Body of pancreas (tissue), 4 donors: ENCODE measurements at regions not wholly inside any gene's neighbourhood (a gene's known extent, or its start where the extent isn't known, plus 50 kb on each side); places are given as distances from the start of the nearest gene placed in this dataset.

ENCODE experiments used
- ATAC-seq: fragments of 150-250 bp; one replicate; pipeline ENCODE4 v1.9.1; 2016
- DNase-seq, 4 donors: peaks; one replicate each; pipeline ENCODE4 v3.0.0-alpha.2; 2019
- H3K27ac ChIP-seq, 4 donors: fragments of 200-600 bp; sonication (generic); 1 replicate in 3 of 4; 2 replicates in 1 of 4; pipeline versions ENCODE4 v1.5.1 to v1.6.1; 2016 to 2019; ENCODE audit warnings: mild to moderate bottlenecking in 1 of 4, mixed read lengths in 1 of 4, moderate library complexity in 1 of 4
- H3K27me3 ChIP-seq, 2 donors: fragments of 200-600 bp; sonication (generic); one replicate each; pipeline ENCODE4 v1.6.0; 2016; ENCODE audit warnings: mild to moderate bottlenecking in 1 of 2
- H3K36me3 ChIP-seq, 2 donors: fragments of 200-600 bp; sonication (generic); replicated peaks in 1 of 2; 2 replicates each; pipeline ENCODE4 v1.5.1; 2016; ENCODE audit warnings: low read depth in 2 of 2; ENCODE audit not compliant: insufficient read depth in 1 of 2
- H3K4me1 ChIP-seq: fragments of 200-600 bp; sonication (generic); one replicate; pipeline ENCODE4 v1.6.0; 2016
- H3K4me3 ChIP-seq, 2 donors: fragments of 200-600 bp; sonication (generic); 1 replicate in 1 of 2; 2 replicates in 1 of 2; pipeline ENCODE4 v1.5.1; 2016 to 2019
- H3K9me3 ChIP-seq, 3 donors: fragments of 200-600 bp; sonication (generic); 1 replicate in 2 of 3; 2 replicates in 1 of 3; pipeline ENCODE4 v1.5.1; 2016
- CTCF ChIP-seq, 7 experiments: fragments of 450-650 bp in 4 of 7; fragments of 200-600 bp in 3 of 7; sonication (generic) in 3 of 7; IDR thresholded peaks; one replicate each; pipeline ENCODE4 v1.5.1; 2016 to 2019; ENCODE audit warnings: antibody characterized with exemption in 7 of 7
- POLR2A ChIP-seq, 3 donors: fragments of 450-650 bp; IDR thresholded peaks; one replicate each; pipeline ENCODE4 v1.6.1; 2016; ENCODE audit warnings: antibody characterized with exemption in 3 of 3, mild to moderate bottlenecking in 2 of 3
- WGBS, 2 donors: methylation state at CpG; one replicate each; pipeline ENCODE4 v1.1.5; 2017; 5-methylcytosine and 5-hydroxymethylcytosine counted together
- intact Hi-C: fragments of 100-400 bp; cut with DNase I; formaldehyde crosslinking; loops from one replicate; pipeline ENCODE4 v1.15.1; 2023

DNA sequence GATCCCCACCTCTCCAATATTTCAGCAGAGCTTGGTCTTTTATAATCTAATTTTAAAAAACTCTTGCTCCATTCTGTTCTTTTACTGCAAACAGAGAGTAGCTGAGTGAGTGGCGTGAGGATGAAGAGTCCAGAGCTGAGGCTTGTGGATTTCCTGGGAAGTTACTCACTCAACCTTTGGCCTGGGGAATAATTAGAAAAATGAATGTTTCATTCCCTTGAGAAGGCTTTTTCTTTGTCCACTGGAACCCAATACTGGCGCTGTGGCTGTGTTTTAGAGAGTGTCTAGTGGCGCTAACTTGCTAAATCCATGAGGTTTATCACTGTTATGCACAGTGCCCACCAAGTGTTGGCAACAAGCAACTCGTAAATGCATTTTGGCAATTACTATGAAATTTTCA is 251.5 kb downstream of the HIVEP2 start:
- Histone ChIP-seq H3K4me3 (no peak overlapping the region), H3K36me3 (no peaks in the 10 kb centered on the region), H3K27ac (no peak overlapping the region), H3K9me3 (no peaks in the 10 kb centered on the region), H3K4me1 (peaks cover 14% of the 10 kb centered on the region), H3K27me3 (no peaks in the 10 kb centered on the region)
- TF ChIP-seq POLR2A (IDR thresholded peaks at IDR 0.05) = no peak
- TF ChIP-seq CTCF (IDR thresholded peaks at IDR 0.05) = no peak
- 73 to 83% methylated on average over 4 of the region's 4 CpGs for WGBS, 2 donors
- intact Hi-C loops = loop anchor here (5.0 kb wide), 1 partner anchor 334 kb away; no protein-coding TSS in a partner anchor
- ATAC-seq (no peak), DNase-seq (no peak)

GRCh38 chr6:142694054-142694453 is 250.9 kb downstream of the HIVEP2 start:
- ATAC-seq (no peak), DNase-seq (no peak)
- Histone ChIP-seq H3K9me3 (no peaks in the 10 kb centered on the region), H3K4me1 (peaks cover 14% of the 10 kb centered on the region), H3K4me3 (no peak overlapping the region), H3K36me3 (no peaks in the 10 kb centered on the region), H3K27ac (no peak overlapping the region), H3K27me3 (no peaks in the 10 kb centered on the region)
- TF ChIP-seq CTCF (IDR thresholded peaks at IDR 0.05) (no peak), POLR2A (IDR thresholded peaks at IDR 0.05) (no peak)
- 68 to 71% methylated on average over 2 of the region's 2 CpGs for WGBS, 2 donors
- intact Hi-C loops = loop anchor here (5.0 kb wide), 1 partner anchor 333 kb away; no protein-coding TSS in a partner anchor

DNA sequence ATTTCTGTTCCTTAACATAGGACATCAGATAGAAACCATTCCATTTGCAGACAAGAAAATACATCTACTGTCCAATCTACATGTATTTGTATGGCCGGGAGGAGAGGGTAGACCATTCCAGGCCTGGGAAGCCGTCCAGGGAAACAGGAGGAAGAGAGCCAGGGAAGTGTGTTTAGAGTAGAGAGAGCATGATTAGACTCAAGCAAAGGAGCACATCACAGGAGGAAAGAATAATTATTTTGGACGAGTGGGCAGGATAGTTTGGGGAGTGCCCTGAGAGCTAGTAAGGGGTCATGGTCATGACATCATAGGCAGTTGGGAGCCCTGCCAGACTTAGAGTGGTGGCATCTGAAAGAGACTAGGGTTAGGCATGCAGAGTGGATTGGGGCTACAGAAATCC is 250.0 kb downstream of the HIVEP2 start:
- ATAC-seq = no peak
- Histone ChIP-seq H3K27ac (no peak overlapping the region), H3K36me3 (no peaks in the 10 kb centered on the region), H3K4me1 (peaks cover 14% of the 10 kb centered on the region), H3K27me3 (no peaks in the 10 kb centered on the region), H3K4me3 (no peak overlapping the region), H3K9me3 (no peaks in the 10 kb centered on the region)
- intact Hi-C loops = no loop called here
- WGBS, 2 donors = 35 to 39% methylated on average over 3 of the region's 3 CpGs
- TF ChIP-seq CTCF (IDR thresholded peaks at IDR 0.05) (no peak), POLR2A (IDR thresholded peaks at IDR 0.05) (no peak)
- no peak for DNase-seq

- intact Hi-C loops = no loop called here
- no peaks in the 10 kb centered on the region for H3K27me3 ChIP-seq
- peaks cover 14% of the 10 kb centered on the region for H3K4me1 ChIP-seq
- DNase-seq = peak; percentile 77 to 91 (median 86)
- peak overlapping the region; percentile 35 to 68 (median 56) for H3K27ac ChIP-seq
- no peaks in the 10 kb centered on the region for H3K36me3 ChIP-seq
- TF ChIP-seq CTCF (IDR thresholded peaks at IDR 0.05) = no peak
- TF ChIP-seq POLR2A (IDR thresholded peaks at IDR 0.05) = peak in 1 of 3 donors; percentile 20
- H3K9me3 ChIP-seq = no peaks in the 10 kb centered on the region
- H3K4me3 ChIP-seq = no peak overlapping the region
- ATAC-seq = peak; percentile 81
- 27 to 28% methylated on average over 12 of the region's 12 CpGs for WGBS, 2 donors
Measured at GRCh38 chr6:142696123-142697000, 248.6 kb downstream of the HIVEP2 start.

DNA sequence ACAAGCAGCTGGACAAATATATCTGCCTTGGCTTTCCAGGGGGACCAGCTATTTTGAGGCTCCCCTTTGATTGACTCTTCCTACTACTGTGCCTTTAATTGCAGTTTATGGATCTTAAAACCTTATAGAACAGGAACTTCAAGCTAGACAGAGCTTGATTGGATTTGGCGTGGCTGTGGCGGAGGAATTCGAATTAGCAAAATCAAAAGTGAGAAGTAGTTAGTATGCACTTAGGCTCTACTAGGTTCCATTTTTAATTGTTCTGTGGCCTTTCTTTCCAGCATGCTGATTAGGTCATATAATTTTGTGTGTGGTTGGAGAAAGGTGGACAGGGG is 248.0 kb downstream of the HIVEP2 start:
- no peak for TF ChIP-seq CTCF (IDR thresholded peaks at IDR 0.05)
- no peak for TF ChIP-seq POLR2A (IDR thresholded peaks at IDR 0.05)
- Histone ChIP-seq H3K4me1 (peaks cover 14% of the 10 kb centered on the region), H3K27ac (peak overlapping the region; percentile 35 to 68 (median 56)), H3K4me3 (no peak overlapping the region), H3K9me3 (no peaks in the 10 kb centered on the region), H3K27me3 (no peaks in the 10 kb centered on the region), H3K36me3 (no peaks in the 10 kb centered on the region)
- peak; percentile 5 for ATAC-seq
- WGBS, 2 donors = 65 to 67% methylated on average over 3 of the region's 3 CpGs
- DNase-seq = no peak
- intact Hi-C loops = no loop called here
